ENCODE measurements at regions not wholly inside any gene's neighbourhood (a gene's known extent, or its start where the extent isn't known, plus 50 kb on each side); places are given as distances from the start of the nearest gene placed in this dataset.

- FAIRE-seq (no peak), ATAC-seq (no peak), DNase-seq (ENCODE audit: low read depth in 1 of 2, low spot score in 1 of 2) (no peak)
- POLR2A ChIA-PET: no interaction called here
- H3K4me2 ChIP-seq: no peak overlapping the region
- no peak overlapping the region for H3K27ac ChIP-seq
- H3K9me3 ChIP-seq: no peaks in the 10 kb centered on the region; the same call in 2 of the 3 replicates
- CTCF ChIA-PET: no interaction called here
- no peak overlapping the region for H3K4me3 ChIP-seq
- 0% methylated on average over 2 of the region's 2 CpGs for WGBS (ENCODE audit: missing lambda C conversion rate)
- H3K4me1 ChIP-seq: no peaks in the 10 kb centered on the region
- TF ChIP-seq, protein P1, sequence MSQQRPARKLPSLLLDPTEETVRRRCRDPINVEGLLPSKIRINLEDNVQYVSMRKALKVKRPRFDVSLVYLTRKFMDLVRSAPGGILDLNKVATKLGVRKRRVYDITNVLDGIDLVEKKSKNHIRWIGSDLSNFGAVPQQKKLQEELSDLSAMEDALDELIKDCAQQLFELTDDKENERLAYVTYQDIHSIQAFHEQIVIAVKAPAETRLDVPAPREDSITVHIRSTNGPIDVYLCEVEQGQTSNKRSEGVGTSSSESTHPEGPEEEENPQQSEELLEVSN (IDR thresholded peaks at IDR 0.05; ENCODE audit: borderline replicate concordance, low read depth): no peak
- TF ChIP-seq CBX8 (IDR thresholded peaks at IDR 0.05): no peak
- no peak for TF ChIP-seq RFX5 (IDR thresholded peaks at IDR 0.05)
- TF ChIP-seq POLR2AphosphoS2 (conservative IDR thresholded peaks at IDR 0.05; ENCODE audit: low read length): no peak
- TF ChIP-seq HEYL (CRISPR knock-in tag; IDR thresholded peaks at IDR 0.05): no peak
- no peak for TF ChIP-seq MAZ (IDR thresholded peaks at IDR 0.05; ENCODE audit: borderline replicate concordance, low read depth, low read length)
Observed at GRCh38 chr2:4838626-4839025, 853.6 kb upstream of the SOX11 start.

DNA sequence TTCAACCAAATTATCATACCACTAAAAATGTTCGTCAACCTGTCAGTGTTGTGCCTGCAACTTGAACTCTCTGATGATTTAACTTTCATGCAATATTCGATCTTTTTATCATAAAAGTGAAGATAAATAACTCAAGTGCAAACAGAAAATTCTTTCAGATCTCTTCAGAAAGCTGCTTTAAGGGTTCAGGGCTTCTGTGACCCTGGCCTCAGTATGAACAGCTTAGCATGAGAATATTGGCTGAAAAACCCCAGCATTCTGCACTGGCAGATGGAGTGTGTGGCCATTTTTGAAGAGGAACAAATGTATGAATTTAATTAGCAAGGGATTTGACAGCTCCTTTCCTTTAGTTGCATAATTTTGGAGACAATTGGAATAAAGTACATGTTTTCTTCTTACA is 851.4 kb upstream of the SOX11 start:
- DNase-seq (ENCODE audit: low read depth in 1 of 2, low spot score in 1 of 2) (no peak), FAIRE-seq (no peak), ATAC-seq (no peak)
- ChIA-PET CTCF (no interaction called here), POLR2A (no interaction called here)
- no peak for TF ChIP-seq MAZ (IDR thresholded peaks at IDR 0.05; ENCODE audit: borderline replicate concordance, low read depth, low read length)
- Histone ChIP-seq H3K4me1 (no peaks in the 10 kb centered on the region), H3K4me3 (no peak overlapping the region), H3K9me3 (peaks cover 2% of the 10 kb centered on the region; the same call in 1 of the 3 replicates), H3K27ac (no peak overlapping the region), H3K4me2 (no peak overlapping the region)
- WGBS (ENCODE audit: missing lambda C conversion rate): 9% methylated on average over 2 of the region's 2 CpGs

- CTCF ChIA-PET: no interaction called here
- FAIRE-seq: no peak
Observed at GRCh38 chr2:4844881-4845280, 847.3 kb upstream of the SOX11 start.

DNA sequence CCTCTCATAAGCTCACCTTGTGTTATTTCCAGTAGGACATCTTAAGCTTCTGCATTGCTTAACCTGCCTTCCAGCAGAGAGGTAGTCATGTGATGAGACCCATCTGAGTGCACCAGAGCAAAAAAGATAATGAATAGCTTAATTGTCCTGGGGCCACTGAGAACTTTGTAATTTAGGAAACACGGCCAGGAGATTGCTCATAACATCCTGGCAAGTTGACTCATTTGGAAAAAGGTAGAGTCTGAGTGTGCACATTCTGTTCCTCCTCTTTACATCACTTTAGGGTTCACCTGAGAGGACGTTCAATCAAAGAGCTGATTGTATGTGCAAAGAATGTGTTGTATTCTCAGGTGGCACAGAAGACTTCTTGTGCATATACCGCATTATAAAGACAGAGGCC is 830.2 kb upstream of the SOX11 start:
- H3K4me3 ChIP-seq: no peak overlapping the region
- H3K4me2 ChIP-seq: no peak overlapping the region
- H3K4me1 ChIP-seq: no peaks in the 10 kb centered on the region
- ChIA-PET CTCF (interaction anchor here (0.8 kb wide), 1 partner anchor 59 kb away, joined by 3 read pairs; no protein-coding TSS in a partner anchor), POLR2A (no interaction called here)
- 25% methylated on average over 3 of the region's 3 CpGs for WGBS (ENCODE audit: missing lambda C conversion rate)
- DNase-seq (ENCODE audit: low read depth in 1 of 2, low spot score in 1 of 2): no peak
- H3K9me3 ChIP-seq: peaks cover 4% of the 10 kb centered on the region; the same call in 2 of the 3 replicates
- no peak for FAIRE-seq
- H3K27ac ChIP-seq: no peak overlapping the region
- no peak for ATAC-seq
- no peak for TF ChIP-seq ZC3H11A (IDR thresholded peaks at IDR 0.05)
- no peak for TF ChIP-seq SREBF2 (IDR thresholded peaks at IDR 0.05)
- no peak for TF ChIP-seq CEBPB (IDR thresholded peaks at IDR 0.05)
- TF ChIP-seq, protein P2, sequence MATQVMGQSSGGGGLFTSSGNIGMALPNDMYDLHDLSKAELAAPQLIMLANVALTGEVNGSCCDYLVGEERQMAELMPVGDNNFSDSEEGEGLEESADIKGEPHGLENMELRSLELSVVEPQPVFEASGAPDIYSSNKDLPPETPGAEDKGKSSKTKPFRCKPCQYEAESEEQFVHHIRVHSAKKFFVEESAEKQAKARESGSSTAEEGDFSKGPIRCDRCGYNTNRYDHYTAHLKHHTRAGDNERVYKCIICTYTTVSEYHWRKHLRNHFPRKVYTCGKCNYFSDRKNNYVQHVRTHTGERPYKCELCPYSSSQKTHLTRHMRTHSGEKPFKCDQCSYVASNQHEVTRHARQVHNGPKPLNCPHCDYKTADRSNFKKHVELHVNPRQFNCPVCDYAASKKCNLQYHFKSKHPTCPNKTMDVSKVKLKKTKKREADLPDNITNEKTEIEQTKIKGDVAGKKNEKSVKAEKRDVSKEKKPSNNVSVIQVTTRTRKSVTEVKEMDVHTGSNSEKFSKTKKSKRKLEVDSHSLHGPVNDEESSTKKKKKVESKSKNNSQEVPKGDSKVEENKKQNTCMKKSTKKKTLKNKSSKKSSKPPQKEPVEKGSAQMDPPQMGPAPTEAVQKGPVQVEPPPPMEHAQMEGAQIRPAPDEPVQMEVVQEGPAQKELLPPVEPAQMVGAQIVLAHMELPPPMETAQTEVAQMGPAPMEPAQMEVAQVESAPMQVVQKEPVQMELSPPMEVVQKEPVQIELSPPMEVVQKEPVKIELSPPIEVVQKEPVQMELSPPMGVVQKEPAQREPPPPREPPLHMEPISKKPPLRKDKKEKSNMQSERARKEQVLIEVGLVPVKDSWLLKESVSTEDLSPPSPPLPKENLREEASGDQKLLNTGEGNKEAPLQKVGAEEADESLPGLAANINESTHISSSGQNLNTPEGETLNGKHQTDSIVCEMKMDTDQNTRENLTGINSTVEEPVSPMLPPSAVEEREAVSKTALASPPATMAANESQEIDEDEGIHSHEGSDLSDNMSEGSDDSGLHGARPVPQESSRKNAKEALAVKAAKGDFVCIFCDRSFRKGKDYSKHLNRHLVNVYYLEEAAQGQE (IDR thresholded peaks at IDR 0.05): no peak
- no peak for TF ChIP-seq BCL3 (IDR thresholded peaks at IDR 0.05)
- no peak for TF ChIP-seq SMC3 (IDR thresholded peaks at IDR 0.05)
- no peak for TF ChIP-seq RAD21 (conservative IDR thresholded peaks at IDR 0.05 in 1 of 2, IDR thresholded peaks at IDR 0.05 in 1 of 2)
- TF ChIP-seq ZNF302 (CRISPR knock-in tag; IDR thresholded peaks at IDR 0.05): no peak
- no peak for TF ChIP-seq TP53 (CRISPR knock-in tag; IDR thresholded peaks at IDR 0.05)
- no peak for TF ChIP-seq NFE2L2 (conservative IDR thresholded peaks at IDR 0.05; ENCODE audit: low read length)
- no peak for TF ChIP-seq RARB (CRISPR knock-in tag; IDR thresholded peaks at IDR 0.05)
- no peak for TF ChIP-seq RFX5 (IDR thresholded peaks at IDR 0.05)
- TF ChIP-seq HDAC2 (IDR thresholded peaks at IDR 0.05): no peak
- TF ChIP-seq ESRRA (IDR thresholded peaks at IDR 0.05; ENCODE audit: borderline replicate concordance, low read length): no peak
- no peak for TF ChIP-seq FOSB (CRISPR knock-in tag; IDR thresholded peaks at IDR 0.05)
- no peak for TF ChIP-seq ZFP36 (IDR thresholded peaks at IDR 0.05; ENCODE audit: borderline replicate concordance, partially characterized antibody)
- TF ChIP-seq MYC (IDR thresholded peaks at IDR 0.05; ENCODE audit: borderline replicate concordance, low read length): no peak

More at GRCh38 chr2:4844881-4845280, 847.3 kb upstream of the SOX11 start:
- Histone ChIP-seq H3K4me3 (no peak overlapping the region), H3K4me2 (no peak overlapping the region), H3K4me1 (no peaks in the 10 kb centered on the region), H3K27ac (no peak overlapping the region), H3K9me3 (peaks cover 10% of the 10 kb centered on the region; the same call in 2 of the 3 replicates)
- TF ChIP-seq MYC (IDR thresholded peaks at IDR 0.05; ENCODE audit: borderline replicate concordance, low read length): no peak
- TF ChIP-seq HDAC2 (IDR thresholded peaks at IDR 0.05): no peak
- no peak for TF ChIP-seq EHF (CRISPR knock-in tag; IDR thresholded peaks at IDR 0.05)
- TF ChIP-seq RCOR1 (IDR thresholded peaks at IDR 0.05; ENCODE audit: low read depth, low read length): no peak
- no peak for TF ChIP-seq NFE2L2 (conservative IDR thresholded peaks at IDR 0.05; ENCODE audit: low read length)
- no peak for TF ChIP-seq ELK1 (IDR thresholded peaks at IDR 0.05; ENCODE audit: low read depth, low read length)
- no peak for TF ChIP-seq ESRRA (IDR thresholded peaks at IDR 0.05; ENCODE audit: borderline replicate concordance, low read length)
- under 1% methylated on average over 6 of the region's 6 CpGs for WGBS (ENCODE audit: missing lambda C conversion rate)
- no peak for DNase-seq (ENCODE audit: low read depth in 1 of 2, low spot score in 1 of 2)
- no peak for ATAC-seq
- POLR2A ChIA-PET: no interaction called here
